GM19467 (cell line): ENCODE measurements at regions not wholly inside any gene's neighbourhood (a gene's known extent, or its start where the extent isn't known, plus 50 kb on each side); places are given as distances from the start of the nearest gene placed in this dataset.

Experiments
- ATAC-seq: cut with Tn5 transposase; IDR thresholded peaks from one replicate; pipeline ENCODE4 v1.9.1; 2021; ENCODE audit warnings: mild to moderate bottlenecking, moderate library complexity; ENCODE audit not compliant: unreplicated experiment

DNA sequence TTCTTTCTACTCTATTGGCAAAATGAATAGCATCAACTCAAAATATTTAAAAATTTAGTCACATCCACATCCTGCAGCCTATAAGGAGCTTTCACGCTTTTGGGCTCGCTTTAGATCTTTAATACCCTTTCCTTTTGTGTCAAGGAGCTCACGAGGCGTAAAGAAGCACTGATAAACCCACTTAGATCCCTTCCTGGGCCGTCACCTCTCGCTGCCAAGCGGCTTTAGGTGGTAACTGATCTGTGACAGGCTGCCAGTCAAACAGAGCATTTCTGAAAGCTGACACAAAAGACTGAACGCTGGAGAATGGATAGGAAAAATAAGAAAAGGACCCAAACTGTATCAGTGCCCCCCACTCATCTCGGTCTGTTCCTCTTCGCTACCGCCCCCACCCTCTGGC is 385.7 kb upstream of the MMS22L start:
- ATAC-seq = no peak

DNA sequence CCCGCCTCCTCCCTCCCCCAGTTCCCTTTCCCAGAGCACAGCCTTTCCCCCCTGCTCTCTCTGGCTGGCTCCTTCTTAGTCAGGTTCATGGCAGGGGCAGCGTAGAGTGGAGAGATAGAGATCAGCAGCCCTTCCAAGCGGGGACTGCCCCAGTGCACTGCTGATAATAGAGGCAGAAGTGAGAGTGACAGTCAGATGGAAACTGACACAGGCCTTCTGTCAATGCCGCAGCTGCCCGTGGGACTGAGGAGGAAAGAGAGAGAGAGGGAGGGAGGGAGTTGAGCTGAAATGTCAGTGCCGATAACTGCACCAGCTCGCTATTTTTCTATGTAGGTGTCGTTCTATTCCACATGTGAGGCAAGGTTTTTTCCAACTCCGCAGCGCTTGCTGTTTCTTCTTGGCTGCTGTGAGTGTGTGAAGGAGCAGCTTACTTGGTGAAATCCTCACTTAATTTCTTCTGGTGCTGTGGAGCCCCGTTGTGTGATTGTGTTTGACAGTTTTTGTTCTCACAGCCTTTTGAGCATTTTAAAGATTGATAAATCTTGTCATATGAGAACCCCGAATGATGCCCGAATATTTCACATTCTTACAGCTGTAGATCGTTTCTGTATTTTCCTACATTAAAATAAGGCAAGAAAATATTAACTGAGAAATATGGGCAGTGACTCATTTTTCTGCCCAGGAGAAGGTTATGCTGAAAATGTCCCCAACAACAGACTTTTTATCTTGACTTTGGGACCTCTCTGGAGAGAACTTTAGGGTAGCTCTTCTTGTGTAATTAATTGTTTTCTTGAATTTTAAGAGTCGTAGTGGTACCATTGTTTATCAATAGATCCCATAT is 386.4 kb upstream of the MMS22L start:
- ATAC-seq = peak; percentile 100

DNA sequence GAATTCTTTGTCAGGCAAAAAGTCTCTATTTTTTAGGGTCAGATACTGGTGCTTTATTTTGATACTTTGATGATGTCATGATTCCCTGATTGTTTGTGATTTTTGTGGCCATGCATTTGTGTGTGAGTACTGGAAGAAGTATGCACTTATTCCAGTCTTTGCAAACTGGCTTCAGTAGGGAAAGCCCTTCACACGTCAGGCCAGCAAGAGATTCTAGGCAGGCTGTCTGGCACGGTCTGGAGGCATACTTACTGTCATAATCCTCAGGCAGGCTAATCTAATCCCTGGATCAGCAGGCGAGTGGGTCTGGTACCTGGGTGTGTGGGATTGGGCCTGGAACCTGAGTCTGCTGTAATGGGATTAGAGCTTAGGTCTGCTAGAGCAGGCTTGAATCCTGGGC is 391.8 kb upstream of the MMS22L start:
- ATAC-seq = no peak

DNA sequence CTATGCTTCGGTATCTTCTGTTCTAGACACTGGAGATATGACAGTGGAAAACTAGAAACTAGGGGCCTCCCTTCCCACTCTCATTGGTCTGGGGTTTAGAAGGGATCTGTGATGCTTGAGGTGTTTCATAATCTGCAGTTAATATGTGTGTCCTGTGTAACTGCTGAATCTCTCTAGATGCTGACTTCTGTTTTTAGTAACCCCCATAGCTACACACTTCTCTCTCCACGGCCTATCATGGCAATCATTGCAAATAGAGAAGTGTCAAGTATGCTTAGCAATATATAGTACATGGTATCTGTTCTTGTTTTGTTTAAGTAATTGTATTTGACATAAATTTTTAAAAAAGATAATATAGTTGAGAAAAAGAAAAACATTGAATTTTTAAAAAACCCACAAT is 394.6 kb upstream of the MMS22L start:
- no peak for ATAC-seq

DNA sequence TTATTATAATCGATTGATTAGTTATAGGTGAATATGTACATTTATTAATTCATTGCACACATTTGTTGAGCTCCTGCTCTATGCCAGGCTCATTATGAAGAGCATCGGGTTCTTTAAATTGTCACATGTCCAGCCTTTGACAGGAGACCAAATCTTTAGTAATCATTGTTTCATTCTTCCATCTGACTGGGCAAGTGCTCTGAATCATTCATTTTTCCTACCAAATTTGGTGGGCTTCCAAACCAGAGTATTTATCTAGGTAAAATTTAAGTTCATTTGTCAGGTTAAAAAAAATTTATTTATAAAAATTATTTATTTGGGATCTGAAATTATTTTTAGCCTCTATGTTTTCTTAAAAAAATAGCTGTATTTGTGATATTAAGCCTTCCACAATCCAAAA is 404.9 kb upstream of the MMS22L start:
- no peak for ATAC-seq

DNA sequence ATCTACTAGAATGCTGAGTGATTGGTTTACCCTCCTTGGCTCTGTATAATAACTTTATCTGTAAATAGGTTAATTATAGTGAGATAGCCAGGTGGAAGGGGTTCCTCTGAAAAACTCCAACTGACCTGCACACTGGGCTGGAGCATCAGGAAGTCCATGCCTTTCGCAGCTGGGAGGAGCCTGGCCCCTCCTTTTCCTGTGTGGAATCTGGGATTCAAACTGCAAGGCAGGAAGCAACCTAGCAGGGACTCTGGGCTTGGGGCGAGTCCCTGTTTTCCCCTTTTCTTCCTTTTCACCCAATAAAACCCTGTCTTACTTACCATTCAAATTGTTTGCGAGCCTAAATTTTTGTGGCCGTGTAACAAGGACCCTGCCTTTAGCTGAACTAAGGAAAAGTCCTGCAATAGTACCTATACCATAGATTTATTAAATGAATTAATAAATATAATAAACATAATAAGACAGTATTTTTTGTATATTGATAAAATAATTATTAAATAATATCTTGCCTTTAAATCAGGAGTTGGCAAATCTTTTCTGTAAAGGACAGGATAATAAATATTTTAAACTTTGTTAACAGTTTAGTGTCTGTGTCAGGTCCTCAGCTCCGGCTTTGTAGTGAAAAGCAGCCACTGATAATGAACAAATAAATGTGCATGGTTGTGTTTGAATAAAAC is 406.2 kb upstream of the MMS22L start:
- no peak for ATAC-seq

DNA sequence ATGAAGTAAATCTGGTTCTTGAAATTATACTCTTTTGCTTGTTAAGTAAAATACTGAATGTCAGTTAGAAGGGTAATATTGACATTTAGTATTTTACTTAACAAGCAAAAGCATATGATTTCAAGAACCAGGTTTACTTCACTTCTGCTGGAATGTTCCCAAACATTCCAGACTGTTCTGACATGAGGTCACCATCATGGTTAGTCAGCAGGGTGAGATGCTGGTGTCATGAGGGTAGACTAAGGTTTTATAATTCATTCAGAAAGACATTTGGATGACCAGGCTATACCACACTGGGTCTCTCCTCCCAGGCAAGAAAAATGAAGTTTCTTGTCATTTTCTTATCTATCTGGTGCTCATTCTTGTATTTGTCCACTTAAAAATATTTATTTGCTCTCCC is 414.4 kb upstream of the MMS22L start:
- no peak for ATAC-seq

DNA sequence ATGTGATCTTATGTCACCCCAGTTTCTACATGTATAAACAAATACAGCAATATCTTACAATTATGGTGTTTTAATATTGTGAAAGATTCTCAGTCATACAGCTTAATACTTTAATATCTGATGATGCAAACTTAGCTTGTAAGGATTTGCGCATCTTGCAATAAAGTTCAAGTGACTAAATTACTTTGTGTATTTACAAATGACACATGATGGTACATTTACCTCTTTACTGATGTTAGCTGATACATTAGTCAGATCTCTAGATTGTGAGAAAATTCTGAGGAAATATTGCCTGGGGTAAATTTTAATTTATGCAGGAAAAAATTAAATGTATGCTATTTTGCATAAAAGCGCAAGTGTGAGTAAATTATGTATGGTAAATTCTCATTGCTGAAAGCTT is 418.8 kb upstream of the MMS22L start:
- no peak for ATAC-seq

DNA sequence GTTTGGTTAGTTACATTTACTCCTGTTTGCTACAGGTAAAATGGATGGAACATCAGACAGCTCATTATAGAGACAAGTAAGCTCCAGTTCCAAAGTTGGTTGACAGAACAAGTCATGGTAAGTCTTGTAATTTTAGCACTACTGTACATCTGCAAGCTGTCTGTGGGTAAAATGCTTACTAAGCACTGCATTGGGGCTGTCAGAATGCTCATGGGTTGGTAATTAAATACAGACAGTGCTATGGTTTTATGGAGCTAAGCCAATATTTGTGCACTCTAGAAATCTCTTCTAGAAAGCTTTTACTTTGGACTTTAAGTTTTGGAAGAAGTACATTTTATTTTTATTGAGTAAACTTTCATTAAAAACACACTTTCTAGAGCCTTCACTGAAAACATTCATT is 419.2 kb upstream of the MMS22L start:
- ATAC-seq = no peak

DNA sequence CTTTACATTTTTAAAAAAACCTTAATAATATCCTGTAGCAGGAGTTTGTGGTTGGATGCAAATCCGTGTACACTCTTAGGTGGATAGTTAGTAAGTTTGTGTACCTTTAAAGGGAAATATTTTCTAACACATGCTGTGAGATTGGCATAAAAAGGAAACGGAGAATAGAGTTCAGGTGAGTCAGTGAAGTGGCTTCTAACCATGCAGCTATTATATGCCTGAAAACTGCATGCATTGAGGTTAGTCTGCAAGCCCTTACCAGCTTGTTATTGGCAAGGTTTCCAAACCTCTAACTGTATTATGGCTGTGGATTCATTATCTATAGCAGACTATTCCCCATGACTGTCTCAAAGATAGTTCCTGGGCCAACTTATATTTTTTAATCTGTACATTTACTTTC is 420.6 kb upstream of the MMS22L start:
- ATAC-seq = no peak

DNA sequence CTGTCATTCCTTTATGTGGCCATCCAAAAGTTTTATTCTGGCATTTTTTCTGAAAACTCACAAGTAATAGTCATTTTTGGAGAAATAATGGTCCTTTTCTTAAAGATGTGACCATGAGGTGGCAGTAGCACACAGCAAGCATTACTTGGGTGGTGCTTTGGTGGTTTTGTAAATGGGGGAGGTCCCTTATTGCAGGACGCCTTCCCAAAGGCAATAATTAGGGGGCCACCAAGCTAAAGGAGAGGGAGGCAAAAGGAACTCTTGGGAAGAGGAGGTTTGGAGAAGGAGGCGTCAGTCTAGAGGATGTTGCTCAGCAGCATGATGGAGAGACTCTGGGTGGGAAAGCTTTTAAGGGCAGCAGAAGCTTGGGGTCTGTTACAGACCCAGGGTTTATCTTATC is 422.6 kb upstream of the MMS22L start:
- no peak for ATAC-seq

DNA sequence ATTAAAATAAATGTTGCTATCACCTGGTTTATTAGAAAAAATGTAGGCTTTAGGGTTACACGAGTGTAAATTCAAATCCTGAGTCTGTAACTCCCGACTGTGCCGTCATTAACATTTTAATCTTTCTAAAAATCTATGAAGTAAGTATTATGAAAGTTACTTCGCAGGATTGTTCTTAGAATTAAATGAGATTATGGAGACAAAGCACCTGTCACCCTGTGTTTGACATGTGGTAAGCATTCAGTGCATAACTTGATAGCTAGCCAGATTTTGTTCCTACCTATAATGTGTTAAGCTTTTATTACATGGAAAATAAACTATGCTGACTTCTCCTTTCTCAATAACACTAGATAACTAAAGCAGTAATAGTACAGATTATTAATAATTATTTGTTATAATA is 429.7 kb upstream of the MMS22L start:
- no peak for ATAC-seq

DNA sequence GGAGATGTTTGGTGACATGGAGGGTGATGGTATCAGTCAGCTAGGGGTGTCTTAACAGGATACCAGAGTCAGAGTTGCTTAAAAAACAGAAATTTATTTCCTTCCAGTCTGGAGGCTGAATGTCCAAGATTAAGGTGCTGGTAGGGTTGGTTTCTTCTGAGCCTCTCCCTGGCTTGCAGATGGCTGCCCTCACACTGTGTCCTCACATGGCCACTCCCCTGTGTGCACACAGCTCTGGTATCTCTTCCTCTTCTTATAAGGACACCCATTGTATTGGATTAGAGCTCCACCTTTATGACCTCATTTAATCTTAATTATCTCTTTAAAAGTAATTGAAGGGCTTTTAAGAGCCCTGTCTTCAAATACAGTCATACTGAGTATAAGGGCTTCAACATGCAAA is 431.8 kb upstream of the MMS22L start:
- ATAC-seq = no peak

DNA sequence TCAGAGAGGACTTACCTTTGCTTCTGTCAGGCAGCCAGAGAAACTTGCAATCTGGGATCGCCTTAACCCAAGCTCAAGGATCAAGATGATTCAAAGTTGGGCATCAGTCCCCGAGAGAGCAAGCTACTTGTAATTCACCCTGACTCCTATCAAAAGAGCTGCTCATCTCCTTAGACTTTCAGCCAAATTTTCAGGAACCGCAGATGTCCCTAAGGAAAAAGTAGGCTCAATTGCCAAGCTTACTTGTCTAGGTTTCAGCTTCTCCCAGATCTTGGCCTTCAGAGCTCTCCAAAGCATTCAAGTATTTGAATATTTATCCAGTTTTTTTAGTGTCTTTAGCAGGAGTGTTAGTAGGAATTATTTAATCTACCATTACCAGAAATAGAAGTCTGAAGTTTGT is 434.1 kb upstream of the MMS22L start:
- no peak for ATAC-seq

DNA sequence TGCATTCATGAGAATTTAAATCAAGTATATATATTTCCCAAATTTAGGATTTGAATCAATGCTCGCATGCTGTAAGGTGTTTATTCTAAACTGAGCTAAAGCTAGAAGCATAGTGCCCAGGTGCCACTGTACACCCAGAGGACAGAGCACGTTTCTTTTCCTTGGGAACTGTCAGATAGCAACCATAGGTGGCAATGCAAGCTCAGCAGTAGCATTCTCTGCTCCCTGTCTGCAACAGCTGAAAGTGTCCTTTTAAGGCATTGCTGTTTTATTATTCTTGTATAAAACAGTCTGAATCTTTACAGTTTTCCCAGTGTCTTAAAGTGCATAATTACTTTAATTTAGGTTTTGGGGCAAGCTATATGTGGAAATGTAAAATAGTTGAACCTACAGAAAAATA is 443.4 kb upstream of the MMS22L start:
- no peak for ATAC-seq

DNA sequence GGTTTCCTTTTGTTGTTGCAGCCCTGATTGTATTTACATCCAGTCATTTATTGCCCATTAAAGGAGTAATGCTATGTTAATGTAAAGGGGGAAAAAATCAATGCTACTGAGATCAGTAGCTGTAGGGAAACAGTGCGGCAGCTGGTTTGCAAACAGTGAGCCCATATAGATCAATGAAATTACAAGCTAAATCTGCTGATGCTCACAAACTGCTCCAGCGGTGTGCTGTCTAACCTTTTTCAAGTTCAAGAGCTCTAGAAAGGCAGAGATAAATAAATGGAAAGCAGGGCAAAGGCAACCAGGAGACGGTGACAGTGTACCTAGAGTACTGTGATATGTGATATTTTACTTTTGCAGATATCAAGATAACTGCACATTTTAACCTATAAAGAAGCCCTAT is 449.0 kb upstream of the MMS22L start:
- no peak for ATAC-seq

DNA sequence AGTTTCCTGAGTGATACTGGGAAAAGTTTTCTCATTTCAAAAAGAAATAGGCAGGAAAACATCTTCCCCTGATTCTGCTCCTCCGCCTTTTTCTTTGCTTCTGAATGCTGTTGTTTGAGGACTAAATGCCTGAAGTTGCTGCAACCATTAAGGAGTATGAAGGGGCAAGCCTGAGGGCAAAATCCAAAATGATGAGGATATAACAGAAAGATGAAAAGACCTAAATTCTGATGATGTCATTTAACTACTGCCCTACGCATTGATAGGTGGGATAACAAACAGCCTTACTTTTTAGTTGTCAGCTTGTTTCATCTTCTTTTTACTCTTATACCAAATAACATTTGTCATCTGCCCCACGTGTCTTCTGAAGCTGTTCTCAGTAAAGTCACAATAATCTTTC is 474.6 kb upstream of the MMS22L start:
- no peak for ATAC-seq

DNA sequence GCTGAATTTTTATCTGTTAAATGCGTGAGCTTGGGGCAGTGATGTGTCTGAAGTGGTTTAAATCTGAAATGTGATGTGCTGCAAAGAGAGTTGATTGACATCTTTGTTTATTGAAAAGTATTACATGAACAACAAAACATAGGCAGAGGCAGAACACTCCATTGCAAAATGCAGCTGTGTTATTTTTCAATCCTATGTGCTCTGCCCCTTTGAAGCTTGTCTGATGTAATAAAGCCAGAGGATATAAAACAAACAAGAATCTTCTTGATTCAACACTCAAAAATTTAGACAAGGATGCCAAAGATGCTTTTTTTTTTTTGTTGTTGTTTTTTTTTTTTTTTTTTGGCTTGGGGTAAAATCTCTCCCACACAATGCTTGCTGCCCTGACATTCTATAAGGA is 482.4 kb upstream of the MMS22L start:
- no peak for ATAC-seq

DNA sequence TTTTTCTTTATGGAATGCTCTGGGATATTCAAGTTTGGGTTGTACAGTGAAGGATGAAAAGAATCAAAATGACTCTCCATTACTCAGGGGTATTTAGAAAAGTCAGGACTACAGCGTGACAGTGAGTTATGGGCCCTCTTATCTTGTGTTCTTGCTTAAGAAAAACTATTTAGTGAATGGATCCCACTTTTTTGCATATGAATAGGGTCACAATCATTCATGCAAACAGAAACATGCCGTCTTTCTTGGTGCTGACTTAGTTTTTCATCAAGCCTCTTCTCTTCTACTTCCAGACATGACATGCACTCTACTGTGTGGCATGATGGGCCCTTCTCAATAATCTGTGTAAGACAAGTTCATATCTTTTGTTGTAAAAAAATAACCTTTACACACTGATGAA is 488.4 kb upstream of the MMS22L start:
- no peak for ATAC-seq

DNA sequence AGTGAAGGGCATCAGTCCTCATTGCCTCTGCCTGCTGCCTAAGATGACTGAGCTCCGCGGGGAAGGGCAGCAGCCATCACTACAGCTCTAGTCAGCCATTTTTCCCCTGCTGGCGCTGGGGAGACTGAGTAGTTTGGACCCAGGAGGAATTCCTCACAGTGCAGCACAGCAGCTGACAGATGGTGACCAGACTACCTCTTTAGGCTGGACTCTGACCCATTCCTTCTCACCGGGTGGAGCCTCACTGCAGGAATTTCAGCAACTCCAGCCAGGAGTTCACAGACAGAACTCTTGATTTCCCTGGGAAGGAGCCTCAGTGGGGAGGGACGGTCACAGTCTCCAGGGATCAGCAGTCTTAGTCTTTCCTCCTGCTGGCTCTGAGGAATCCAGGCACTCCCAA is 492.0 kb upstream of the MMS22L start:
- ATAC-seq = no peak

DNA sequence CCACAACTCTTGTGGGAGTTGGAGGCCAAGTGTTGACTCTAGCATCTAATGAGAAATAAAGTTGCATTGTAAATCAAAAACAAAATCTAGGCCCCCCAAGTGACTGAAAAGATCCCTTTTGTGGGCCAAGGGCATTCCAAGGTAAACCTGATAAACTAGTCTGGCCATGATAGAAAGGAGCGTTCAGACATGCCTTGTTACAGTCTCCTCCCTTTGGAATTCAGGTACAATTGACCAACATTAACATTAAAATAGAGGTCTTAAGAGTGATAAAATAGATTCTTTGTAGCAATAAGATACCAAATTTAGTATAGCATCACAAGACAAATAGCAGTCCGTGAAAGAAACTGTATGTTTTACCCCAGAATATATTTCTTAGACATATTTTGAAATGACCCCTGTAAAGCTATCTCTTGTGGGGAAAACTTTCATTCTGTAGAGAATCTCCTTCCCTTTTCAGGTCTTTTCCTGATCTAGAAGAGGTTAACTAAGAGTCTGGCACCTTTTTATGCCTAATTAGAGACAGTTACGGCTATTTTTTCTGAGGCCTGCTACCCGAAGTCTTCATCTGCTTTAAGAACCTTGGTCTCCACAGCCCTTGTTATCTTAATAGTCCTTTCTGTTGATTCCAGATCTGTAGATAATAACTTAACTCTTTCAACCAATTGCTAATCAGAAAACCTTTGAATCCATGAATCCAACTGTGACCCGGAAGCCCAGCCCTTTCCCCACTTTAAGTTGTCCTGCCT is 495.4 kb upstream of the MMS22L start:
- no peak for ATAC-seq
